PC-9 (cell line): ENCODE measurements at regions not wholly inside any gene's neighbourhood (a gene's known extent, or its start where the extent isn't known, plus 50 kb on each side); places are given as distances from the start of the nearest gene placed in this dataset.

Experiments used
- CTCF ChIP-seq: fragments of 200-600 bp; sonication (generic); conservative IDR thresholded peaks from 2 replicates; pipeline ENCODE4 v1.6.1; 2017; ENCODE audit warnings: mixed run types, antibody characterized with exemption, mild to moderate bottlenecking, moderate library complexity
- EZH2 ChIP-seq: fragments of 200-600 bp; sonication (generic); IDR thresholded peaks from 2 replicates; pipeline ENCODE4 v1.8.0; 2017; ENCODE audit warnings: antibody characterized with exemption, low read depth

DNA sequence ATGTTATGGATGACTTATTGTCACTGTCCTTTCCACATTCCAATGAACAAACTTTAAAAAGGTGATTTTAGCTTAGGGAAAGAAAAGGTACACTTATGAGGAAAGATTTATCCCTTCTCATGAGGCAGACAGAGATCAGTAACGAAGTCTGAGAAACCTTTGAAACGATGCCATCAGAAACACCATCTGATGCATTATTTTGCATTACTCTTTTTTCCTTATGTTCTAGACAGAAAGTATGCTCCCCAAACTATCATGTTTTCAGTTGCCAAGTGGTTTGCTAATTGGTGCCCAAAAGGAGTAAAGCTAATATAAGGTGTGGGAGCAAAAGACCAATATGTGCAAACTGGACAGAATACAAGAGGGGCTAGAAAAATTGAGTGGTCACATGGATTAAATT, 397.7 kb upstream of the RIOK2 start:
- TF ChIP-seq CTCF = no peak
- TF ChIP-seq EZH2 = no peak
